ENCODE measurements at regions not wholly inside any gene's neighbourhood (a gene's known extent, or its start where the extent isn't known, plus 50 kb on each side); places are given as distances from the start of the nearest gene placed in this dataset.

GRCh38 chr18:64276311-64277090 is 127.6 kb upstream of the LINC00305 start (continued):
- TF ChIP-seq ZNF318 (CRISPR knock-in tag; IDR thresholded peaks at IDR 0.05) (no peak), HOXD1 (CRISPR knock-in tag; IDR thresholded peaks at IDR 0.05) (no peak), PRPF4 (IDR thresholded peaks at IDR 0.05; ENCODE audit: low read depth, low read length, poor library complexity, severe bottlenecking) (no peak), TBP (CRISPR knock-in tag; IDR thresholded peaks at IDR 0.05) (no peak), POGK (CRISPR knock-in tag; conservative IDR thresholded peaks at IDR 0.05) (no peak), CEBPB (IDR thresholded peaks at IDR 0.05; ENCODE audit: borderline replicate concordance, low read depth, low read length) (no peak), PAXIP1 (CRISPR knock-in tag; conservative IDR thresholded peaks at IDR 0.05) (no peak), ZKSCAN5 (CRISPR knock-in tag; IDR thresholded peaks at IDR 0.05) (no peak), DMAP1 (CRISPR knock-in tag; IDR thresholded peaks at IDR 0.05) (no peak), GTF3A (CRISPR knock-in tag; conservative IDR thresholded peaks at IDR 0.05) (no peak), PRDM10 (CRISPR knock-in tag; IDR thresholded peaks at IDR 0.05; ENCODE audit: low read depth) (no peak)
